Erythroblast (primary cell): ENCODE measurements at regions not wholly inside any gene's neighbourhood (a gene's known extent, or its start where the extent isn't known, plus 50 kb on each side); places are given as distances from the start of the nearest gene placed in this dataset.

ENCODE experiments used
- GATA1 ChIP-seq: IDR thresholded peaks from 2 replicates; pipeline ENCODE4 v1.6.1; 2011; ENCODE audit warnings: low read depth, mild to moderate bottlenecking, control low read depth, low read length, moderate library complexity
- POLR2A ChIP-seq: IDR thresholded peaks from 2 replicates; pipeline ENCODE4 v1.6.1; 2011; ENCODE audit warnings: mild to moderate bottlenecking, low read length

DNA sequence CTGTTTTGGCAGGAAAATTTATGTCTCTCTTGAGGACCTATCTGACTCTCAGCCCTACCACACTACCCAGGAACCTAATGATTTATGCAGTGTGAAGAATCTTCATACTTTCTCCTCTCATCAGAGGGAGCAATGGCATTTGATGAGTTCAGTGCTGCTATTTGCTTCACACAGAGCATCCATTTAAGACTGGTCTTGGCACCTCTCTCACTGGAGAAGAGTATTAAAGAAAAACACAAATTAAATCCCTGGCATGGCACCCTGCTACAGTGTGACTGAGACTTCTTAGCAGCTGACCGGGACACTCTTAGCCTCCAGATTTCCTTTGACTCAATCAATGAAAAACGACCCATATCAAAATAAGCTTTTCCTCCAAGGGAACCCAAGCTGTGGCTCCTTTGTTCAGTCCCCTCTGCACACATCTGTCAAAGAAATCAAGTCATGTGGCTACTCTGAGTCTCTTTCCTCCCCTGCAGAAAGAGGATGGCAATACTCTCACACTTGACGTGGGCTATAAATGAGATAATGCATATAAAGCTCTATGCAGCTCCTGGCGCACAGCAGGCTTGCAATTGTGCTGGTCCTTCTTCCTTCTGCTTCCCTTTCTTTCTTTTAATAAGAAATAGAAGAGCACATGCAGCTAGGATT is 186.1 kb upstream of the E2F8 start:
- no peak for TF ChIP-seq POLR2A
- no peak for TF ChIP-seq GATA1
